ENCODE measurements at regions not wholly inside any gene's neighbourhood (a gene's known extent, or its start where the extent isn't known, plus 50 kb on each side); places are given as distances from the start of the nearest gene placed in this dataset.
A peak's percentile ranks its signal among the peaks of the same experiment; 100 is the strongest.

GRCh38 chr15:36178303-36178633 is 401.2 kb upstream of the CDIN1 start:
- Histone ChIP-seq H3K4me1 (ENCODE audit: control insufficient read depth, extremely low read depth, insufficient read depth, low read length) (peaks cover 5% of the 10 kb centered on the region), H3K4me2 (ENCODE audit: extremely low read depth, insufficient read depth, low read length) (no peak overlapping the region), H3K9ac (ENCODE audit: insufficient read depth, low read length) (no peak overlapping the region), H2AFZ (ENCODE audit: low read length) (no peak overlapping the region), H3K4me3 (replicated peaks in 1 of 4; ENCODE audit: control extremely low read depth in 1 of 4, insufficient read depth in 1 of 4, low read depth in 3 of 4, low read length in 4 of 4) (no peak overlapping the region), H3K9me3 (ENCODE audit: control insufficient read depth, insufficient read depth, low read depth, low read length) (no peaks in the 10 kb centered on the region), H3K36me3 (ENCODE audit: control insufficient read depth, insufficient read depth, low read length) (no peaks in the 10 kb centered on the region), H3K27me3 (ENCODE audit: control insufficient read depth, insufficient read depth, low read length) (no peaks in the 10 kb centered on the region), H4K20me1 (ENCODE audit: control insufficient read depth, extremely low read depth, insufficient read depth, low read length) (no peaks in the 10 kb centered on the region), H3K79me2 (ENCODE audit: control insufficient read depth, insufficient read depth, low read length) (no peaks in the 10 kb centered on the region), H3K27ac (ENCODE audit: insufficient read depth, low read length) (no peak overlapping the region)
- DNase-seq (ENCODE audit: low read depth in 2 of 2) = no peak
- TF ChIP-seq EZH2 (IDR thresholded peaks at IDR 0.05; ENCODE audit: low read length, missing control alignments) (no peak), CTCF (conservative IDR thresholded peaks at IDR 0.05 in 1 of 2, IDR thresholded peaks at IDR 0.05 in 1 of 2; ENCODE audit: low read depth in 1 of 2, low read length in 2 of 2) (no peak)

- Histone ChIP-seq H3K79me2 (ENCODE audit: control insufficient read depth, insufficient read depth, low read length) (no peaks in the 10 kb centered on the region), H2AFZ (ENCODE audit: low read length) (no peak overlapping the region), H3K9ac (ENCODE audit: insufficient read depth, low read length) (no peak overlapping the region), H3K4me3 (replicated peaks in 1 of 4; ENCODE audit: control extremely low read depth in 1 of 4, insufficient read depth in 1 of 4, low read depth in 3 of 4, low read length in 4 of 4) (no peak overlapping the region), H3K4me2 (ENCODE audit: extremely low read depth, insufficient read depth, low read length) (no peak overlapping the region), H4K20me1 (ENCODE audit: control insufficient read depth, extremely low read depth, insufficient read depth, low read length) (no peaks in the 10 kb centered on the region), H3K9me3 (ENCODE audit: control insufficient read depth, insufficient read depth, low read depth, low read length) (no peaks in the 10 kb centered on the region), H3K27ac (ENCODE audit: insufficient read depth, low read length) (no peak overlapping the region), H3K36me3 (ENCODE audit: control insufficient read depth, insufficient read depth, low read length) (no peaks in the 10 kb centered on the region), H3K27me3 (ENCODE audit: control insufficient read depth, insufficient read depth, low read length) (no peaks in the 10 kb centered on the region), H3K4me1 (ENCODE audit: control insufficient read depth, extremely low read depth, insufficient read depth, low read length) (no peaks in the 10 kb centered on the region)
- no peak for TF ChIP-seq CTCF (conservative IDR thresholded peaks at IDR 0.05 in 1 of 2, IDR thresholded peaks at IDR 0.05 in 1 of 2; ENCODE audit: low read depth in 1 of 2, low read length in 2 of 2)
- no peak for TF ChIP-seq EZH2 (IDR thresholded peaks at IDR 0.05; ENCODE audit: low read length, missing control alignments)
- peak in 1 of 2 donors; percentile 3 for DNase-seq (ENCODE audit: low read depth in 2 of 2)
Measured at GRCh38 chr15:36183201-36183600, 396.2 kb upstream of the CDIN1 start.

DNA sequence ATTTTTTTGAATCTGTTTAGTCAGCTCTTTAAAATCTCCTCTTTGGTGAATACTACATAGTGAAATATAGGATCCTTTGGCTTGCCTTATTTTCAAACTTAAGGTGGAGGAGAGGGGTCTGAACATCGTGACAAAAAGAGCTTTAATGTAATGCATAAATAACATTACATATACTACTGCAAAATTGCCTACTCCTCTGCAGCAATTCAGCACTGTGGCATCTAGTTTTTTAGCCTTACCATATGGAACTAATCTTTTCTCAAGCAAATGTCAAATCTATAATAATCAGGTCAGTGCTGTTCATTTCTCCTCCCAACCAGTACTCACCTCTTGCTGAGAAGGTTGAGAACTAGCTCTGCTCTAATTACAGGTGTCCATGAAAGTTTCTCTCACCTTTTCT is 394.0 kb upstream of the CDIN1 start:
- H3K27ac ChIP-seq (ENCODE audit: insufficient read depth, low read length) = no peak overlapping the region
- H4K20me1 ChIP-seq (ENCODE audit: control insufficient read depth, extremely low read depth, insufficient read depth, low read length) = no peaks in the 10 kb centered on the region
- no peaks in the 10 kb centered on the region for H3K36me3 ChIP-seq (ENCODE audit: control insufficient read depth, insufficient read depth, low read length)
- H3K9me3 ChIP-seq (ENCODE audit: control insufficient read depth, insufficient read depth, low read depth, low read length) = no peaks in the 10 kb centered on the region
- no peaks in the 10 kb centered on the region for H3K79me2 ChIP-seq (ENCODE audit: control insufficient read depth, insufficient read depth, low read length)
- no peaks in the 10 kb centered on the region for H3K4me1 ChIP-seq (ENCODE audit: control insufficient read depth, extremely low read depth, insufficient read depth, low read length)
- no peak overlapping the region for H3K9ac ChIP-seq (ENCODE audit: insufficient read depth, low read length)
- H3K4me2 ChIP-seq (ENCODE audit: extremely low read depth, insufficient read depth, low read length) = no peak overlapping the region
- DNase-seq (ENCODE audit: low read depth in 2 of 2) = peak in 1 of 2 donors; percentile 20
- H2AFZ ChIP-seq (ENCODE audit: low read length) = no peak overlapping the region
- TF ChIP-seq CTCF (conservative IDR thresholded peaks at IDR 0.05 in 1 of 2, IDR thresholded peaks at IDR 0.05 in 1 of 2; ENCODE audit: low read depth in 1 of 2, low read length in 2 of 2) (no peak), EZH2 (IDR thresholded peaks at IDR 0.05; ENCODE audit: low read length, missing control alignments) (no peak)
- no peak overlapping the region for H3K4me3 ChIP-seq (replicated peaks in 1 of 4; ENCODE audit: control extremely low read depth in 1 of 4, insufficient read depth in 1 of 4, low read depth in 3 of 4, low read length in 4 of 4)
- H3K27me3 ChIP-seq (ENCODE audit: control insufficient read depth, insufficient read depth, low read length) = no peaks in the 10 kb centered on the region
